Fibroblast of villous mesenchyme (primary cell): ENCODE measurements at regions not wholly inside any gene's neighbourhood (a gene's known extent, or its start where the extent isn't known, plus 50 kb on each side); places are given as distances from the start of the nearest gene placed in this dataset.
A peak's percentile ranks its signal among the peaks of the same experiment; 100 is the strongest.

ENCODE experiments used
- DNase-seq: peaks from one replicate; pipeline ENCODE4 v3.0.0-alpha.2; 2010; ENCODE audit warnings: low read depth
- H3K4me3 ChIP-seq: 2 replicates; pipeline ENCODE4 v1.5.1; 2011; ENCODE audit warnings: low read depth, mild to moderate bottlenecking, low read length
- CTCF ChIP-seq: IDR thresholded peaks from 2 replicates; pipeline ENCODE4 v1.5.1; 2012; ENCODE audit warnings: low read depth, mild to moderate bottlenecking, low read length; ENCODE audit not compliant: insufficient read depth

- DNase-seq, result no peak
- no peak overlapping the region for H3K4me3 ChIP-seq
- TF ChIP-seq CTCF, result no peak
Measured at GRCh38 chr5:144703776-144704175, 533.1 kb downstream of the KCTD16 start.

- no peak overlapping the region for H3K4me3 ChIP-seq
- peak; percentile 1 for DNase-seq
- no peak for TF ChIP-seq CTCF
Measured at GRCh38 chr5:144698484-144698883, 527.8 kb downstream of the KCTD16 start.

GRCh38 chr5:144697847-144698262 lies 527.2 kb downstream of the KCTD16 start:
- TF ChIP-seq CTCF, result no peak
- no peak overlapping the region for H3K4me3 ChIP-seq
- DNase-seq, result peak; percentile 41

- DNase-seq, result no peak
- TF ChIP-seq CTCF, result no peak
Measured at GRCh38 chr5:144691936-144692335, 521.3 kb downstream of the KCTD16 start.

GRCh38 chr5:144684899-144685298 lies 514.2 kb downstream of the KCTD16 start:
- no peak for TF ChIP-seq CTCF
- H3K4me3 ChIP-seq, result no peak overlapping the region
- DNase-seq, result no peak

More at GRCh38 chr5:144691936-144692335, 521.3 kb downstream of the KCTD16 start:
- no peak overlapping the region for H3K4me3 ChIP-seq

- no peak for DNase-seq
- TF ChIP-seq CTCF, result no peak
- no peak overlapping the region for H3K4me3 ChIP-seq
Measured at GRCh38 chr5:144680711-144681110, 510.0 kb downstream of the KCTD16 start.

- DNase-seq, result no peak
- TF ChIP-seq CTCF, result no peak
- no peak overlapping the region for H3K4me3 ChIP-seq
Measured at GRCh38 chr5:144671066-144671465, 500.4 kb downstream of the KCTD16 start.
